ENCODE measurements at regions not wholly inside any gene's neighbourhood (a gene's known extent, or its start where the extent isn't known, plus 50 kb on each side); places are given as distances from the start of the nearest gene placed in this dataset.

GRCh38 chr4:12674184-12674583 is 810.0 kb downstream of the RAB28 start (continued):
- TF ChIP-seq CHD7 (IDR thresholded peaks at IDR 0.05; ENCODE audit: low read depth, low read length) (no peak), ZNF764 (CRISPR knock-in tag; IDR thresholded peaks at IDR 0.05; ENCODE audit: low read depth) (no peak), NFXL1 (CRISPR knock-in tag; IDR thresholded peaks at IDR 0.05) (no peak)

Measured in K562 (cell line).